ENCODE measurements at regions not wholly inside any gene's neighbourhood (a gene's known extent, or its start where the extent isn't known, plus 50 kb on each side); places are given as distances from the start of the nearest gene placed in this dataset.
"Not testable (repeated sequence)": the region's sequence is repeated elsewhere in the genome, so short reads cannot be mapped to it uniquely, and the experiment has no call there.

- FAIRE-seq = no peak
Measured at GRCh38 chr2:4959219-4959618, 733.0 kb upstream of the SOX11 start.

DNA sequence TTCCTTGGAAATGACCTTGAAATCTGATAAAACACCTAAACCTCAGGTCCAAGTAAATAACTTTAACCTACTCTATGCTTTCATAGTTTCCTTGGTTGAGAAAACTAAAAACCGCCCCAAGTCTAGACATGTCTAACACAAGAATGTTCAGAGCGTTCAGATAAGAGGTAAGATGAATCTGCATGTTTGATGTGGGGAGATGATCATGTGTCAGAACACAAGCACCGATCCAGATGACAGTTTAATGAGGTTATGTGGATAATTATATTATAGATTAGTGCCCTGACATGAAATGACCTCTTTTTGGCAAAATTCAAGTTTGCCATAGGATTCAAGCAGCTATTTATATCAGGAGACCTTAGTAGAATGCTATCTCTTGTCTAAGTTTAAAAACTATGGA is 729.8 kb upstream of the SOX11 start:
- FAIRE-seq = no peak

DNA sequence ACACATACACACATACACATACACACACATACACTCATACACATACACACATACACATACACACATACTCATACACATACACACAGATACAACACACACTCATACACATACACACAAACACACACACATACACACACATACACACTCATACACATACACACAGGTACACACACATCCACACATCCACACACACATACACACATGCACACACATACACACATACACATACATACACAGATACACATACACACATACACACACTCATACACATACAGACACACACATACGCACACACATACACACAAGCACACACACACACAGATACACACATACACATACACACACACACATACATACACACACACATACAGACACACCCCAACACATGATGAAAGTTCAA is 729.1 kb upstream of the SOX11 start:
- no peak for FAIRE-seq

GRCh38 chr2:4964001-4964540 is 728.1 kb upstream of the SOX11 start:
- no peak for FAIRE-seq

GRCh38 chr2:4964579-4964978 is 727.6 kb upstream of the SOX11 start:
- FAIRE-seq = no peak

DNA sequence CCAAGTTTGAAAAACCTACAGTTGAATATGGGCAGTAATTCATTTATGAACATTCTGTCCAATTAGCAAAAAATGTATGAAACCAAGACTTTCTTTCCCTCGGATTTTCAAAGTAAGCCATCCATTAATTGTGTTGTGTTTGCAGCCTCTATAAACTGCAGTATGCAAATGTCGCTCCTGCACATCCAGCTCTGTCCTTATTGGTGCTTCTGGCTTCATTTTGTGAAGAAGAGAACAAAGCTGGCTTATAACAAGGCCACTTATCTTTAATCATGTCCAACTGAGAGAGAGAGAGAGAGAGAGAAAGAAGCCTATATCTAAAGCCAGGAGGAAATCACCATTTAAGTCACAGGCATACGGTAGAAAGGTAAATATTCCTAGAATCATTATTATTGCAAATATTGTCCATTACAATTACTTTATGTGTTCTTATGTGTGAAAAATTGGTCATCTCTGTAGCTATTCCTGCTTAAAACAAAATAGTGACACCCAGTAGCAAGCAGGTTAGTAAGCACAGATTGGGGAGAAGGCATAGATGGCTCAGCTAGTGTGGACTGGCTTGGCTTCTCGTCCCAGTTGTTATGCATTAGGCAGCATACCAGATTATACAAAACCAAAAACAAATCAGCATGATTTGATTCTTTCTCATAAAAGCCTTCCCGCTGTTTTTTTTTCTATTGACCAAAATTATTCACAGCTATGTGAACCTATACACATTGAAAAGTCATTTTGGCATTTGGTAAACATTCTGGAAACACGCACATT is 726.4 kb upstream of the SOX11 start:
- FAIRE-seq = no peak

- FAIRE-seq = no peak
Measured at GRCh38 chr2:4967206-4967605, 725.0 kb upstream of the SOX11 start.

- FAIRE-seq = no peak
Measured at GRCh38 chr2:4972472-4972871, 719.7 kb upstream of the SOX11 start.

GRCh38 chr2:4973354-4973753 is 718.8 kb upstream of the SOX11 start:
- FAIRE-seq = no peak

DNA sequence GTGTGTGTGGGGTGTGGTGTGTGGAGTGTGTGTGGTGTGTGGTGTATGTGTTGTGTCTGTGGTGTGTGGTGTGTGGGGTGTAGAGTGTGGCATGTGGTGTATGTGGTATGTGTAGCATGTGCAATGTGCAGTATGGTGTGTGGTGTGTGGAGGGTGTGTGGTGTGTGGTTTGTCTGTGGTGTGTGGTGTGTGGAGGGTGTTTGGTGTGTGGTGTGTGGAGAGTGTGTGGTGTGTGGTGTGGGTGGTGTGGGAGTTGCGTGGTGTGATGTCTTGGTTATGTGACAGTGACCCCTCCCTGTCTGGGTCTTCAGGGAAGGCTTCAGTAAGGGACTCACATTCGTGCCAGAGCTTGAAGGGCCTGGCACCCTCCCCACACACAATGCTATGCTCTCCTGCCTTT is 718.2 kb upstream of the SOX11 start:
- FAIRE-seq = no peak

- FAIRE-seq = no peak
Measured at GRCh38 chr2:4976407-4976806, 715.8 kb upstream of the SOX11 start.

DNA sequence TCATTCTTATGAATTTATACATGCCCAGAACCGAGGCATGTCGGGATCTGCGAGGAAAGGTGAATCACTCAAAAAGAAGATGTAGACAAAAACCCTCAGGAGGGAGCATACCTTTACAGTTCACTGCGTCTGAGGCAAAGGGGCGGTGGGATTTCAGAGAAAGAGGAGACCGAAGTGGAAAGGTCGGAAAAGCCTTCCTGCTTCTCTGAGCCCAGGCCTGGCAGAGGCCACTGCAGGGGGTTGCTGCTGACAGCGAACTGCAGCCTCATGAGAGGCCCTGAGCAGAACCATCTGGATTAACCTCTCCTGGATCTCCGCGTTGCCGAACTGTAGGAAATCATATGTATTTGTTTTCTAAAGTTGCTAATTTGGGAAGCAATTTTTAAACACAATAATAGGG is 713.1 kb upstream of the SOX11 start:
- FAIRE-seq = no peak

GRCh38 chr2:4980995-4981394 is 711.2 kb upstream of the SOX11 start:
- FAIRE-seq = no peak

DNA sequence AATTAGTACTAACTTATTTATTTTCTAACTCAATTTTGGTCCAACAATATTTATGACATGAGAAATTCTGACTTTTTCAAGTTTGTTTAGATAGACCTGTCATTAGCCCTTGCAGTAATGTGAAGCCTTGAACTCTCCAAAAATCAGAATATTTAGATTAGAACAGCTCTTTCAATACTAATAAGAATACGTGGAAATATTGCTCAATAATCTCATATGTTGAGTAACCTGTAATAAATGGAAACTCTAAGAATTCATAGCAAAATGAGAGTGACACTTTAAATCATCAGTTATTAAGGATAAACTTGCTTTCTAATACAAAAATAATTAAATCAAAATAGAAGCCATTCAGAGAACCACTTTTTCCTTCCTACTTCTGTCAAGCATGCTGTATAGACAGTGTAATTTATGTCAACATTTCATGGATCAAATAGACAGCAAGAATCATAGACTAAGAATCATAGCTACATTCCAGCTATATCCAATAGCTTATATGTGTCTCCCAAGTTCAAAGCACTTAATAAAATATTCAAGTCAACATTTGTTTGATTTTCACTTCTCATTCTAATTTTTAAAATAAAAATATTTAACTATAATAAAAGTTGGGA is 710.3 kb upstream of the SOX11 start:
- FAIRE-seq = no peak

- not testable (repeated sequence) for FAIRE-seq
Measured at GRCh38 chr2:4988444-4988843, 703.7 kb upstream of the SOX11 start.

- FAIRE-seq = no peak
Measured at GRCh38 chr2:4992226-4992625, 700.0 kb upstream of the SOX11 start.

DNA sequence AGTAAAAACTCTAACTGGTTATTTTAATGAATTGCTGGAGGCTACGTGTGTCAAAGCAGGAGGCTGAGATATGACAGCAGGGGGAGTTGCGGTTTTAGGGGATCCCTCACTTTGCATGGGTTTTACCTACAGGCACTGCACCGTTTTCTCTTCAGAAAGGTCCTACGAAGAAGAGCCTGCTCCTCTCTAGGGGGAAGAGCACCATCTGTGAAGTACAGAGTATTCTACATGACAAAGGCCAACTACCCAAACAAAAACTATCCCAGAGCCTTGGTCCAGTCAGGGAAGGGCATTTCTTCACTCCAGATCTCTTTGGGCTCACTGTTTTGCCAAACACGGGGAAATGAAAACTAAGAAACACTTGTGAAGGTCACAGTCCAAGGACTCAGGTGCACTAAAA is 696.7 kb upstream of the SOX11 start:
- no peak for FAIRE-seq

DNA sequence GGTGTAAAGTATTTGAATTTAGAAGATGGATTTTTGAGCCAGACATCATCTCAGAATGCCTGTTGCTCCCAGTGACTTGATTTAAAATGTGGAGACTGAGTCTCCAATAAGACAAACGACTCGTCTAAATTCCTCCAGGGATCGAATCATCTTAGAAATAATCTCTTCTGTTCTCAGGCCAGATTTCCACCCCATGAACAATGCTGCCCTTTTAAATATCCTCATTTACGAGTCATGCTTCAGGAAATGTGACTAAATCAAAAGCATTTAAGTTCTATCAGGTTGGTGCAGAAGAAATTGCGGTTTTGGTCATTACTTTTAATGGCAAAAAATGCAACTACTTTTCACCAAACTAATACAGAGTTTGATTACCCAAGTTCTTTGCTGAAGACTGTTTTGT is 684.6 kb upstream of the SOX11 start:
- no peak for FAIRE-seq

GRCh38 chr2:5019324-5019723 is 672.9 kb upstream of the SOX11 start:
- no peak for FAIRE-seq

DNA sequence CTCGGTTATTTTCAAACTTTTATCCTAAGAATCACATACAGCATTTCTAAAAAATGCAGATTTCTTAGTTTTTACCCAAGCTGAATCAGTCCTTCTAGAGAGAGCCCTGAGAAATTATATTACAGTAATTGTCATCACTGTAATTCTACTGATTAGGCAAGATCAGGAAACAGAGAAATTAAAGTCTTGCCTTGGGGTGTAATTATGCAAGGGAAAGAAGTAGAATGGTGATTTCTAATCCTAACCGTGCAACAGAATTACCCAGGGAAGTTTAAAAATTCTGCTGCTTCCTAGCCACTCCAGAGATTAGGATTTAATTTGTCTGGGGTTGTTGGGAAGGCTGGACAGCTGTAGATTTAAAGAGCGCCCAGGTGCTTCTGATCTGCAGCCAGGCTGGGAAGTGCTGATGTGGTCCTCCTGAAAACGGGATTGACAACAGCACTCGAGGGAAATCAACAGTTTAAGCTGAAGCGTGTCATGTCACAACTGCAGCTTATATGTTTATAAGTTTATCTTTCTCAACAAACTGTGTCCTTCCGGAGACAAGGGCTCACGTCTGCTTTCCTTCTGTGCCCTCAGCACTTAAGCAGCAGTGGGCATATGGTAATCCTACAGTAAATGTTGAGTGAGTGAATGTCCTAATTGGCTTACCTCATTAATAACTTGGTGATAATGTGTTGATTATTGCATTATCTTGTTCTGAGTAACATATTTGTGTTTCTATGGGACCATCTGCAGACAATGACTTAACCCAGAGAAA is 671.9 kb upstream of the SOX11 start:
- FAIRE-seq = no peak

DNA sequence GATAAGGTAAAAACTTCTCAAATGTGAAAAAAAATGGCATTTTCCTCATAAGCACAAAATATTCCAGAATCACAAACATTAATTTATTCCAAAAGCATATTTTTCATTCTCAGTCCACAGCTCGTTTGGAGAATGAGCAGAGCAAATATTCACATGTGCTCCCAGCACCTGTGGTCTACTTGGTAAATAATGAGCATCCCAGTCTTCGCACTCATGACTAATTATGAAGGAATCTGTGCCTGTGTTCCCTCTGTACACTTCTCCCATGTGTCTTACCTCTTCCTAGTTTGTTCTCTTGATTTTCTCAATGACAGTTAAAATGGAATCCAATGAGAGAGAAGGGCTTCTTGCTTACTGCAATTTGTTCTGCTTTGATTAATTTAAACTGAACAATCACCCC is 671.0 kb upstream of the SOX11 start:
- no peak for FAIRE-seq

DNA sequence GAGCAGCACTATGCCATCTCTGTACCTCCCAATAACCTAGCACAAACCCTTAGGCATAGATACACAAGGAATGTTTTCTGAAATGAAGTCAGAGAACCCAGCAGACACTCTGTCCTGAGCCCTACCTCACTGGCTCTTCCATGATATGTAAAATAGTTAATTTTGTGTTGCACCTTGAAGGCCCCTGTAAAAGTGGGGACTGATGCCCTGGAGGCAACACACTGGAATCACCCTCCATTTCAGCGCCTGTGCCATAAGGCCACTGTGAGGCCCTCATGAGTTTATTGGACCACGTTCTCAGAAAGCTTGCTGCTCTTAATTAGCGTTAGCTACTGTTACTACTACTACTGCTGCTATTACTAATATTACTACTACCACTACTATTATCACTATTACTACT is 670.1 kb upstream of the SOX11 start:
- no peak for FAIRE-seq

DNA sequence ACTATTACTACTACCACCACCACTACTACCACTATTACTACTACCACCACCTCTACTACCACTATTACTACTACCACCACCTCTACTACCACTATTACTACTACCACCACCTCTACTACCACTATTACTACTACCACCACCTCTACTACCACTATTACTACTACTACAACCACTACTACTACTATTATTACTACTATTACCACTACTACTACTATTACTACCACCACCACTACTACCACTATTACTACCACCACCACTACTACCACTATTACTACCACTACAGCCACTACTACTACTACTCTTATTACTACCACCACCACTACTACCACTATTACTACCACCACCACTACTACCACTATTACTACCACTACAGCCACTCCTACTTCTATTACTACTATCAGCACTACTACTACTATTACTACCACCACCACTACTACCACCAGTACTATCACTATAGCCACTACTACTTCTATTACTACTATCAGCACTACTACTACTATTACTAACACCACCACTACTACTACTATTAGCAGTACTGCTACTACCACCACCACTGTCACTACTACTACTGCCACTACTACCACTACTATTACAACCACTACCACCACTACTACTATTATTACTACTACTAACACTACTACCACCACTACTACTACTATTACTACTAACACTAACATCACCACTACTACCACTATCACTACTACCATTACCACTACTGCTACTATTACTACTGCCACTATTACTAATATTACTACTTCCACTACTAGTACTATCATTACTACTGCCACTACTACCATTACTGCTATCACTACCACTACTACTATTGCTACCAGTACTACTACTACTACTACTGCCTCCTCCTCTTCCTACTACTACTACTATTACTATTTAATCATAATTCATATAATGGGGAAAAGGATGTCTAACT is 669.2 kb upstream of the SOX11 start:
- not testable (repeated sequence) for FAIRE-seq

Data from TTC549 (cell line).